ENCODE measurements at regions not wholly inside any gene's neighbourhood (a gene's known extent, or its start where the extent isn't known, plus 50 kb on each side); places are given as distances from the start of the nearest gene placed in this dataset.
"Not testable (repeated sequence)": the region's sequence is repeated elsewhere in the genome, so short reads cannot be mapped to it uniquely, and the experiment has no call there.

GRCh38 chr9:62110486-62110885 is 920.6 kb downstream of the SPATA31A7 start:
- not testable (repeated sequence) for TF ChIP-seq CTCF (IDR thresholded peaks at IDR 0.05 in 8 of 11, conservative IDR thresholded peaks at IDR 0.05 in 3 of 11); POLR2A (IDR thresholded peaks at IDR 0.05)
